ENCODE measurements at regions not wholly inside any gene's neighbourhood (a gene's known extent, or its start where the extent isn't known, plus 50 kb on each side); places are given as distances from the start of the nearest gene placed in this dataset.

DNA sequence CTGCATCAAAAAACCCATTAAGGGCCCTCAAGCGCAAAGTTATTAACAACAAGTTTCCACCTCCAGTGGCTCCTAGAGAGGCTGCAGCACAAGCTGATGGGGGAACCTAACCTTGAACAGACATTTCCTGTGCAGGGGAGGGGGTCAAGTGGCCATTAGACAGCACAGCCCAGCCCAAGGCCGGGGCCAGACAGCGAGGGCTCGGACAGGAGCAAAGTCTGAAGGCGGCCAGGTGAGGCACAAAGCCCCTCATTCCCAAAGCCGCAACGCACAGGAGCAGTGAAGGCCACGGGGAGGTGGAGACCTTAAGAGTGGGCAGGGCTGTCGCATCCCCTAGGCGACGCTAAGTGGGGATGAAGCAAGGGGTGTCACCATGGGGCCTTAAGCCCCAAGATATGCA lies 73.2 kb upstream of the ZNF746 start:
- TF ChIP-seq, protein P1, sequence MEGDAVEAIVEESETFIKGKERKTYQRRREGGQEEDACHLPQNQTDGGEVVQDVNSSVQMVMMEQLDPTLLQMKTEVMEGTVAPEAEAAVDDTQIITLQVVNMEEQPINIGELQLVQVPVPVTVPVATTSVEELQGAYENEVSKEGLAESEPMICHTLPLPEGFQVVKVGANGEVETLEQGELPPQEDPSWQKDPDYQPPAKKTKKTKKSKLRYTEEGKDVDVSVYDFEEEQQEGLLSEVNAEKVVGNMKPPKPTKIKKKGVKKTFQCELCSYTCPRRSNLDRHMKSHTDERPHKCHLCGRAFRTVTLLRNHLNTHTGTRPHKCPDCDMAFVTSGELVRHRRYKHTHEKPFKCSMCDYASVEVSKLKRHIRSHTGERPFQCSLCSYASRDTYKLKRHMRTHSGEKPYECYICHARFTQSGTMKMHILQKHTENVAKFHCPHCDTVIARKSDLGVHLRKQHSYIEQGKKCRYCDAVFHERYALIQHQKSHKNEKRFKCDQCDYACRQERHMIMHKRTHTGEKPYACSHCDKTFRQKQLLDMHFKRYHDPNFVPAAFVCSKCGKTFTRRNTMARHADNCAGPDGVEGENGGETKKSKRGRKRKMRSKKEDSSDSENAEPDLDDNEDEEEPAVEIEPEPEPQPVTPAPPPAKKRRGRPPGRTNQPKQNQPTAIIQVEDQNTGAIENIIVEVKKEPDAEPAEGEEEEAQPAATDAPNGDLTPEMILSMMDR (IDR thresholded peaks at IDR 0.05): no peak
- no peak for TF ChIP-seq POLR2A (IDR thresholded peaks at IDR 0.05)
- TF ChIP-seq POLR2AphosphoS5 (IDR thresholded peaks at IDR 0.05): no peak

Data from prostate gland (tissue), 2 donors.